Spinal cord (tissue), 9 donors: ENCODE measurements at regions not wholly inside any gene's neighbourhood (a gene's known extent, or its start where the extent isn't known, plus 50 kb on each side); places are given as distances from the start of the nearest gene placed in this dataset.

ENCODE experiments used
- DNase-seq, 6 donors: peaks; one replicate each; pipeline versions ENCODE4 v3.0.0 to v3.0.0-alpha.2; 2013 to 2015; ENCODE audit warnings: low spot score in 6 of 6, low read depth in 4 of 6
- H3K27ac ChIP-seq: one replicate; pipeline ENCODE4 v1.5.1; 2013; ENCODE audit warnings: low read depth, low read length, control low read depth
- H3K27me3 ChIP-seq: one replicate; pipeline ENCODE4 v1.6.1; 2013; ENCODE audit warnings: low read length; ENCODE audit not compliant: control insufficient read depth, insufficient read depth
- H3K36me3 ChIP-seq: one replicate; pipeline ENCODE4 v1.6.1; 2013; ENCODE audit warnings: low read length; ENCODE audit not compliant: control insufficient read depth, insufficient read depth
- H3K4me1 ChIP-seq: one replicate; pipeline ENCODE4 v1.6.1; 2013; ENCODE audit warnings: low read length; ENCODE audit not compliant: control insufficient read depth, insufficient read depth
- H3K4me3 ChIP-seq: one replicate; pipeline ENCODE4 v1.5.1; 2013; ENCODE audit warnings: low read depth, low read length, control low read depth
- H3K9me3 ChIP-seq: one replicate; pipeline ENCODE4 v1.6.1; 2013; ENCODE audit warnings: low read length; ENCODE audit not compliant: control insufficient read depth, insufficient read depth
- WGBS: methylation state at CpG from one replicate; pipeline ENCODE4 v1.1.5; 2013; ENCODE audit warnings: missing lambda C conversion rate; ENCODE audit not compliant: insufficient coverage; 5-methylcytosine and 5-hydroxymethylcytosine counted together
- donor health status: healthy.

- no peak overlapping the region for H3K4me3 ChIP-seq
- peak in 3 of 6 donors; percentile 29 to 95 (median 93) for DNase-seq
- H3K4me1 ChIP-seq = peaks cover 38% of the 10 kb centered on the region
- WGBS = 27% methylated on average over 14 of the region's 19 CpGs
- H3K27ac ChIP-seq = peak overlapping the region; percentile 48
- H3K36me3 ChIP-seq = no peaks in the 10 kb centered on the region
- H3K9me3 ChIP-seq = no peaks in the 10 kb centered on the region
- H3K27me3 ChIP-seq = peaks cover 2% of the 10 kb centered on the region
Observed at GRCh38 chrX:39519030-39519488, 578.7 kb downstream of the BCOR start.

GRCh38 chrX:39519566-39520301 lies 578.0 kb downstream of the BCOR start:
- Histone ChIP-seq H3K9me3 (no peaks in the 10 kb centered on the region), H3K4me1 (peaks cover 34% of the 10 kb centered on the region), H3K27me3 (peaks cover 2% of the 10 kb centered on the region), H3K36me3 (no peaks in the 10 kb centered on the region), H3K27ac (peak overlapping the region; percentile 48), H3K4me3 (no peak overlapping the region)
- peak in 1 of 6 donors; percentile 57 for DNase-seq
- 61% methylated on average over 10 of the region's 14 CpGs for WGBS

GRCh38 chrX:39525758-39526157 lies 572.0 kb downstream of the BCOR start:
- no peaks in the 10 kb centered on the region for H3K4me1 ChIP-seq
- no peak overlapping the region for H3K27ac ChIP-seq
- no peaks in the 10 kb centered on the region for H3K27me3 ChIP-seq
- no peaks in the 10 kb centered on the region for H3K9me3 ChIP-seq
- no peak for DNase-seq
- 83% methylated on average over 1 of the region's 3 CpGs for WGBS
- no peak overlapping the region for H3K4me3 ChIP-seq
- no peaks in the 10 kb centered on the region for H3K36me3 ChIP-seq

GRCh38 chrX:39527025-39527424 lies 570.7 kb downstream of the BCOR start:
- Histone ChIP-seq H3K4me3 (no peak overlapping the region), H3K9me3 (no peaks in the 10 kb centered on the region), H3K27ac (no peak overlapping the region), H3K27me3 (no peaks in the 10 kb centered on the region), H3K36me3 (no peaks in the 10 kb centered on the region), H3K4me1 (no peaks in the 10 kb centered on the region)
- DNase-seq = no peak
- 60% methylated on average over 1 of the region's 3 CpGs for WGBS

GRCh38 chrX:39528161-39528916 lies 569.4 kb downstream of the BCOR start:
- H3K27me3 ChIP-seq = no peaks in the 10 kb centered on the region
- no peaks in the 10 kb centered on the region for H3K4me1 ChIP-seq
- H3K9me3 ChIP-seq = no peaks in the 10 kb centered on the region
- no peak overlapping the region for H3K27ac ChIP-seq
- no peaks in the 10 kb centered on the region for H3K36me3 ChIP-seq
- 72% methylated on average over 4 of the region's 9 CpGs for WGBS
- no peak for DNase-seq
- no peak overlapping the region for H3K4me3 ChIP-seq

- H3K27ac ChIP-seq = no peak overlapping the region
- DNase-seq = no peak
- H3K4me1 ChIP-seq = no peaks in the 10 kb centered on the region
- H3K36me3 ChIP-seq = no peaks in the 10 kb centered on the region
- peaks cover 3% of the 10 kb centered on the region for H3K27me3 ChIP-seq
- no peaks in the 10 kb centered on the region for H3K9me3 ChIP-seq
- H3K4me3 ChIP-seq = no peak overlapping the region
- WGBS = 69% methylated on average over 3 of the region's 4 CpGs
Observed at GRCh38 chrX:39532761-39533160, 565.0 kb downstream of the BCOR start.

GRCh38 chrX:39534949-39535348 lies 562.8 kb downstream of the BCOR start:
- H3K36me3 ChIP-seq = no peaks in the 10 kb centered on the region
- no peaks in the 10 kb centered on the region for H3K9me3 ChIP-seq
- H3K27me3 ChIP-seq = peaks cover 3% of the 10 kb centered on the region
- DNase-seq = no peak
- no peak overlapping the region for H3K27ac ChIP-seq
- 84% methylated on average over 5 of the region's 7 CpGs for WGBS
- no peaks in the 10 kb centered on the region for H3K4me1 ChIP-seq
- no peak overlapping the region for H3K4me3 ChIP-seq

- Histone ChIP-seq H3K27ac (no peak overlapping the region), H3K27me3 (peaks cover 3% of the 10 kb centered on the region), H3K9me3 (no peaks in the 10 kb centered on the region), H3K36me3 (no peaks in the 10 kb centered on the region), H3K4me3 (no peak overlapping the region), H3K4me1 (no peaks in the 10 kb centered on the region)
- peak in 1 of 6 donors; percentile 49 for DNase-seq
- 78% methylated on average over 3 of the region's 12 CpGs for WGBS
Observed at GRCh38 chrX:39536211-39536610, 561.5 kb downstream of the BCOR start.

- 75% methylated on average over 5 of the region's 5 CpGs for WGBS
- H3K27me3 ChIP-seq = no peaks in the 10 kb centered on the region
- H3K27ac ChIP-seq = no peak overlapping the region
Observed at GRCh38 chrX:39541881-39542280, 555.9 kb downstream of the BCOR start.

GRCh38 chrX:39542316-39542715 lies 555.4 kb downstream of the BCOR start:
- Histone ChIP-seq H3K4me3 (no peak overlapping the region), H3K27ac (no peak overlapping the region), H3K36me3 (no peaks in the 10 kb centered on the region), H3K9me3 (no peaks in the 10 kb centered on the region), H3K27me3 (no peaks in the 10 kb centered on the region), H3K4me1 (no peaks in the 10 kb centered on the region)
- WGBS = 65% methylated on average over 12 of the region's 12 CpGs
- no peak for DNase-seq

More at GRCh38 chrX:39541881-39542280, 555.9 kb downstream of the BCOR start:
- Histone ChIP-seq H3K4me3 (no peak overlapping the region), H3K36me3 (no peaks in the 10 kb centered on the region), H3K9me3 (no peaks in the 10 kb centered on the region), H3K4me1 (no peaks in the 10 kb centered on the region)
- no peak for DNase-seq
